ENCODE measurements at regions not wholly inside any gene's neighbourhood (a gene's known extent, or its start where the extent isn't known, plus 50 kb on each side); places are given as distances from the start of the nearest gene placed in this dataset.

GRCh38 chr18:4986677-4987076, 210.4 kb downstream of the AKAIN1 start:
- Histone ChIP-seq H3K79me2 (ENCODE audit: insufficient read depth, low read length) (no peaks in the 10 kb centered on the region), H4K20me1 (ENCODE audit: insufficient read depth, low read length) (no peaks in the 10 kb centered on the region), H3K27me3 (ENCODE audit: control insufficient read depth in 2 of 2, insufficient read depth in 2 of 2, low read length in 2 of 2) (no peaks in the 10 kb centered on the region), H3K36me3 (replicated peaks in 1 of 2; ENCODE audit: control insufficient read depth in 1 of 2, insufficient read depth in 2 of 2, low read length in 2 of 2) (no peaks in the 10 kb centered on the region), H3K9me3 (replicated peaks in 1 of 2; ENCODE audit: control insufficient read depth in 1 of 2, insufficient read depth in 1 of 2, low read length in 2 of 2) (peaks cover 33 to 35% of the 10 kb centered on the region in 2 donors), H3K27ac (ENCODE audit: low read depth in 1 of 2, low read length in 2 of 2) (no peak overlapping the region), H3K4me2 (replicated peaks; ENCODE audit: extremely low read depth, low read length, poor library complexity, severe bottlenecking) (no peak overlapping the region), H3K4me1 (ENCODE audit: control insufficient read depth in 1 of 2, insufficient read depth in 2 of 2, low read length in 2 of 2) (no peaks in the 10 kb centered on the region), H2AFZ (ENCODE audit: insufficient read depth, low read depth, low read length, poor library complexity, severe bottlenecking) (no peak overlapping the region), H3K9ac (ENCODE audit: insufficient read depth, low read length, poor library complexity, severe bottlenecking) (no peak overlapping the region), H3K4me3 (replicated peaks in 1 of 3; ENCODE audit: low read depth in 2 of 3, low read length in 3 of 3) (no peak overlapping the region)
- Mint-ChIP-seq H3K9me3 (peaks cover 6 to 26% (median 15%) of the 10 kb centered on the region in 7 donors), H3K4me1 (no peaks in the 10 kb centered on the region), H3K36me3 (no peaks in the 10 kb centered on the region), H3K27me3 (ENCODE audit: low read depth in 3 of 3) (peaks cover 0 to 1% (median under 1%) of the 10 kb centered on the region in 3 donors), H3K27ac (no peak overlapping the region), H3K4me3 (no peak overlapping the region)
- DNase-seq = no peak
- intact Hi-C loops (cut with micrococcal nuclease) = no loop called here
- 80% methylated on average over 5 of the region's 6 CpGs for WGBS (ENCODE audit: insufficient coverage)
- no peak for TF ChIP-seq CTCF (IDR thresholded peaks at IDR 0.05)

- Mint-ChIP-seq H3K36me3 (no peaks in the 10 kb centered on the region), H3K4me3 (no peak overlapping the region), H3K4me1 (no peaks in the 10 kb centered on the region), H3K9me3 (peaks cover 9 to 26% (median 15%) of the 10 kb centered on the region in 7 donors), H3K27me3 (ENCODE audit: low read depth in 3 of 3) (peaks cover 0 to 2% (median under 1%) of the 10 kb centered on the region in 3 donors), H3K27ac (no peak overlapping the region)
- intact Hi-C loops (cut with micrococcal nuclease) = no loop called here
- H3K27ac ChIP-seq (ENCODE audit: low read depth in 1 of 2, low read length in 2 of 2) = no peak overlapping the region
- no peak overlapping the region for H3K4me3 ChIP-seq (replicated peaks in 1 of 3; ENCODE audit: low read depth in 2 of 3, low read length in 3 of 3)
- no peaks in the 10 kb centered on the region for H3K79me2 ChIP-seq (ENCODE audit: insufficient read depth, low read length)
- no peak overlapping the region for H2AFZ ChIP-seq (ENCODE audit: insufficient read depth, low read depth, low read length, poor library complexity, severe bottlenecking)
- H4K20me1 ChIP-seq (ENCODE audit: insufficient read depth, low read length) = no peaks in the 10 kb centered on the region
- no peak overlapping the region for H3K4me2 ChIP-seq (replicated peaks; ENCODE audit: extremely low read depth, low read length, poor library complexity, severe bottlenecking)
- H3K9ac ChIP-seq (ENCODE audit: insufficient read depth, low read length, poor library complexity, severe bottlenecking) = no peak overlapping the region
- no peaks in the 10 kb centered on the region for H3K4me1 ChIP-seq (ENCODE audit: control insufficient read depth in 1 of 2, insufficient read depth in 2 of 2, low read length in 2 of 2)
- H3K27me3 ChIP-seq (ENCODE audit: control insufficient read depth in 2 of 2, insufficient read depth in 2 of 2, low read length in 2 of 2) = no peaks in the 10 kb centered on the region
- no peak for DNase-seq
- H3K9me3 ChIP-seq (replicated peaks in 1 of 2; ENCODE audit: control insufficient read depth in 1 of 2, insufficient read depth in 1 of 2, low read length in 2 of 2) = peaks cover 32 to 36% of the 10 kb centered on the region in 2 donors
- no peak for TF ChIP-seq CTCF (IDR thresholded peaks at IDR 0.05)
- H3K36me3 ChIP-seq (replicated peaks in 1 of 2; ENCODE audit: control insufficient read depth in 1 of 2, insufficient read depth in 2 of 2, low read length in 2 of 2) = no peaks in the 10 kb centered on the region
Measured at GRCh38 chr18:4986066-4986465, 211.0 kb downstream of the AKAIN1 start.
